WI38 (cell line): ENCODE measurements at regions not wholly inside any gene's neighbourhood (a gene's known extent, or its start where the extent isn't known, plus 50 kb on each side); places are given as distances from the start of the nearest gene placed in this dataset.
"Not testable (repeated sequence)": the region's sequence is repeated elsewhere in the genome, so short reads cannot be mapped to it uniquely, and the experiment has no call there.

Source experiments
- H3K4me3 ChIP-seq: 2 replicates; pipeline ENCODE4 v1.5.1; 2011; ENCODE audit warnings: low read depth, mild to moderate bottlenecking, control low read depth, low read length
- CTCF ChIP-seq: IDR thresholded peaks from 2 replicates; pipeline ENCODE4 v1.5.1; 2012; ENCODE audit warnings: low read depth, mild to moderate bottlenecking, control low read depth, low read length

GRCh38 chr1:10947691-10948462 is 64.6 kb upstream of the TARDBP start:
- H3K4me3 ChIP-seq = no peak overlapping the region
- no peak for TF ChIP-seq CTCF

GRCh38 chr1:10948463-10948775 is 64.0 kb upstream of the TARDBP start:
- H3K4me3 ChIP-seq = no peak overlapping the region
- TF ChIP-seq CTCF = no peak

- no peak overlapping the region for H3K4me3 ChIP-seq
- no peak for TF ChIP-seq CTCF
Measured at GRCh38 chr1:10950316-10951172, 61.9 kb upstream of the TARDBP start.

GRCh38 chr1:10951298-10951697 is 61.2 kb upstream of the TARDBP start:
- H3K4me3 ChIP-seq = not testable (repeated sequence)

- no peak for TF ChIP-seq CTCF
- H3K4me3 ChIP-seq = no peak overlapping the region
Measured at GRCh38 chr1:10951961-10952360, 60.5 kb upstream of the TARDBP start.

GRCh38 chr1:10953505-10954193 is 58.8 kb upstream of the TARDBP start:
- no peak for TF ChIP-seq CTCF
- no peak overlapping the region for H3K4me3 ChIP-seq

GRCh38 chr1:10957133-10957532 is 55.3 kb upstream of the TARDBP start:
- no peak overlapping the region for H3K4me3 ChIP-seq
- no peak for TF ChIP-seq CTCF
